GM13977 (cell line): ENCODE measurements at regions not wholly inside any gene's neighbourhood (a gene's known extent, or its start where the extent isn't known, plus 50 kb on each side); places are given as distances from the start of the nearest gene placed in this dataset.

ENCODE experiments used
- DNase-seq: peaks from one replicate; pipeline ENCODE4 v3.0.0; 2012; ENCODE audit warnings: low spot score
- CTCF ChIP-seq: IDR thresholded peaks from 2 replicates; pipeline ENCODE4 v1.5.1; 2012; ENCODE audit warnings: mild to moderate bottlenecking, control low read depth; ENCODE audit not compliant: insufficient read depth; ENCODE audit errors: extremely low read depth, missing control alignments
- in situ Hi-C: fragments of 300-500 bp; cut with MboI; formaldehyde crosslinking; loops from one replicate; pipeline ENCODE4 v1.12.0; 2022; ENCODE audit warnings: low sequenced_read_pairs, low pct_unique_long_range_greater_than_20kb, mixed read lengths, inconsistent platforms; ENCODE audit not compliant: unreplicated experiment

- DNase-seq: no peak
- in situ Hi-C loops: no loop called here
- TF ChIP-seq CTCF: no peak
Measured at GRCh38 chr14:42027271-42027670, 420.6 kb downstream of the LRFN5 start.

- in situ Hi-C loops: no loop called here
- TF ChIP-seq CTCF: no peak
- no peak for DNase-seq
Measured at GRCh38 chr14:42023452-42023851, 416.8 kb downstream of the LRFN5 start.

- no peak for DNase-seq
- in situ Hi-C loops: no loop called here
- TF ChIP-seq CTCF: no peak
Measured at GRCh38 chr14:42014301-42014700, 407.6 kb downstream of the LRFN5 start.

- TF ChIP-seq CTCF: no peak
- DNase-seq: no peak
- in situ Hi-C loops: no loop called here
Measured at GRCh38 chr14:42013559-42013958, 406.9 kb downstream of the LRFN5 start.

GRCh38 chr14:42013153-42013552 lies 406.5 kb downstream of the LRFN5 start:
- DNase-seq: no peak
- in situ Hi-C loops: no loop called here
- TF ChIP-seq CTCF: no peak

- in situ Hi-C loops: no loop called here
- DNase-seq: peak; percentile 4
- TF ChIP-seq CTCF: no peak
Measured at GRCh38 chr14:42011221-42011620, 404.5 kb downstream of the LRFN5 start.

- no peak for TF ChIP-seq CTCF
- no peak for DNase-seq
- in situ Hi-C loops: no loop called here
Measured at GRCh38 chr14:42004321-42004720, 397.6 kb downstream of the LRFN5 start.
